ENCODE measurements at regions not wholly inside any gene's neighbourhood (a gene's known extent, or its start where the extent isn't known, plus 50 kb on each side); places are given as distances from the start of the nearest gene placed in this dataset.
A peak's percentile ranks its signal among the peaks of the same experiment; 100 is the strongest.
"Not testable (repeated sequence)": the region's sequence is repeated elsewhere in the genome, so short reads cannot be mapped to it uniquely, and the experiment has no call there.

GRCh38 chr2:198525211-198525969, 721.0 kb downstream of the PLCL1 start:
- in situ Hi-C loops (cut with MboI) = no loop called here
- Histone ChIP-seq H3K27ac (no peak overlapping the region), H3K27me3 (replicated peaks; ENCODE audit: insufficient read depth) (no peaks in the 10 kb centered on the region), H3K9me2 (ENCODE audit: insufficient read depth) (no peaks in the 10 kb centered on the region), H3F3A (ENCODE audit: insufficient read depth) (no peaks in the 10 kb centered on the region), H3K79me2 (ENCODE audit: insufficient read depth) (no peaks in the 10 kb centered on the region), H2AFZ (no peak overlapping the region), H3K9me3 (ENCODE audit: low read depth) (no peaks in the 10 kb centered on the region), H3K36me3 (ENCODE audit: low read depth) (no peaks in the 10 kb centered on the region), H3K4me1 (ENCODE audit: insufficient read depth) (no peaks in the 10 kb centered on the region), H3K4me3 (no peak overlapping the region), H4K20me1 (ENCODE audit: insufficient read depth) (no peaks in the 10 kb centered on the region), H3K4me2 (ENCODE audit: unreplicated experiment) (no peak overlapping the region), H3K9ac (no peak overlapping the region)
- TF ChIP-seq EZH2phosphoT487 (IDR thresholded peaks at IDR 0.05; ENCODE audit: insufficient read depth, low read depth) = no peak
- no peak for TF ChIP-seq EZH2 (IDR thresholded peaks at IDR 0.05; ENCODE audit: insufficient read depth, poor library complexity, severe bottlenecking)
- peak; percentile 26 for DNase-seq
- 36 to 47% methylated on average over 5 of the region's 5 CpGs for WGBS, 2 experiments (ENCODE audit: low coverage in 1 of 2, low lambda C conversion rate in 2 of 2, missing lambda C conversion rate in 2 of 2)

- no peak for TF ChIP-seq EZH2phosphoT487 (IDR thresholded peaks at IDR 0.05; ENCODE audit: insufficient read depth, low read depth)
- in situ Hi-C loops (cut with MboI) = no loop called here
- Histone ChIP-seq H3K79me2 (ENCODE audit: insufficient read depth) (no peaks in the 10 kb centered on the region), H3K9me3 (ENCODE audit: low read depth) (no peaks in the 10 kb centered on the region), H3K36me3 (ENCODE audit: low read depth) (no peaks in the 10 kb centered on the region), H4K20me1 (ENCODE audit: insufficient read depth) (no peaks in the 10 kb centered on the region), H3K27me3 (replicated peaks; ENCODE audit: insufficient read depth) (no peaks in the 10 kb centered on the region), H3K9me2 (ENCODE audit: insufficient read depth) (no peaks in the 10 kb centered on the region), H3K4me1 (ENCODE audit: insufficient read depth) (no peaks in the 10 kb centered on the region), H3K4me3 (no peak overlapping the region), H3K27ac (no peak overlapping the region), H2AFZ (no peak overlapping the region), H3F3A (ENCODE audit: insufficient read depth) (no peaks in the 10 kb centered on the region), H3K9ac (no peak overlapping the region), H3K4me2 (ENCODE audit: unreplicated experiment) (no peak overlapping the region)
- 10 to 18% methylated on average over 2 of the region's 2 CpGs for WGBS, 2 experiments (ENCODE audit: low coverage in 1 of 2, low lambda C conversion rate in 2 of 2, missing lambda C conversion rate in 2 of 2)
- no peak for DNase-seq
These were observed 719.3 kb downstream of the PLCL1 start for GRCh38 chr2:198523710-198524109.

GRCh38 chr2:198518935-198519334, 714.5 kb downstream of the PLCL1 start:
- H3K9ac ChIP-seq = no peak overlapping the region
- H3K9me2 ChIP-seq (ENCODE audit: insufficient read depth) = no peaks in the 10 kb centered on the region
- H3K4me1 ChIP-seq (ENCODE audit: insufficient read depth) = peaks cover 7% of the 10 kb centered on the region; the same call in 1 of the 2 replicates
- WGBS, 2 experiments (ENCODE audit: low coverage in 1 of 2, low lambda C conversion rate in 2 of 2, missing lambda C conversion rate in 2 of 2) = 74 to 85% methylated on average over 2 of the region's 2 CpGs
- H4K20me1 ChIP-seq (ENCODE audit: insufficient read depth) = no peaks in the 10 kb centered on the region
- H3K4me2 ChIP-seq (ENCODE audit: unreplicated experiment) = no peak overlapping the region
- DNase-seq = no peak
- no peak overlapping the region for H3K27ac ChIP-seq
- H2AFZ ChIP-seq = no peak overlapping the region
- in situ Hi-C loops (cut with MboI) = no loop called here
- no peak for TF ChIP-seq EZH2 (IDR thresholded peaks at IDR 0.05; ENCODE audit: insufficient read depth, poor library complexity, severe bottlenecking)
- TF ChIP-seq EZH2phosphoT487 (IDR thresholded peaks at IDR 0.05; ENCODE audit: insufficient read depth, low read depth) = no peak
- H3K79me2 ChIP-seq (ENCODE audit: insufficient read depth) = no peaks in the 10 kb centered on the region
- no peaks in the 10 kb centered on the region for H3K36me3 ChIP-seq (ENCODE audit: low read depth)
- no peaks in the 10 kb centered on the region for H3K27me3 ChIP-seq (replicated peaks; ENCODE audit: insufficient read depth)
- no peaks in the 10 kb centered on the region for H3F3A ChIP-seq (ENCODE audit: insufficient read depth)
- no peaks in the 10 kb centered on the region for H3K9me3 ChIP-seq (ENCODE audit: low read depth)
- no peak overlapping the region for H3K4me3 ChIP-seq

GRCh38 chr2:198517976-198518375, 713.6 kb downstream of the PLCL1 start:
- Histone ChIP-seq H4K20me1 (ENCODE audit: insufficient read depth) (no peaks in the 10 kb centered on the region), H3K36me3 (ENCODE audit: low read depth) (no peaks in the 10 kb centered on the region), H3K27me3 (replicated peaks; ENCODE audit: insufficient read depth) (no peaks in the 10 kb centered on the region), H3K27ac (no peak overlapping the region), H3F3A (ENCODE audit: insufficient read depth) (no peaks in the 10 kb centered on the region), H3K9ac (no peak overlapping the region), H3K9me3 (ENCODE audit: low read depth) (no peaks in the 10 kb centered on the region), H3K79me2 (ENCODE audit: insufficient read depth) (no peaks in the 10 kb centered on the region), H3K4me3 (peak overlapping the region; percentile 51), H2AFZ (no peak overlapping the region), H3K9me2 (ENCODE audit: insufficient read depth) (no peaks in the 10 kb centered on the region), H3K4me2 (ENCODE audit: unreplicated experiment) (peak overlapping the region; percentile 65), H3K4me1 (ENCODE audit: insufficient read depth) (peaks cover 7% of the 10 kb centered on the region; the same call in 1 of the 2 replicates)
- in situ Hi-C loops (cut with MboI) = no loop called here
- 2 to 4% methylated on average over 2 of the region's 2 CpGs for WGBS, 2 experiments (ENCODE audit: low coverage in 1 of 2, low lambda C conversion rate in 2 of 2, missing lambda C conversion rate in 2 of 2)
- peak; percentile 70 for DNase-seq
- TF ChIP-seq EZH2 (IDR thresholded peaks at IDR 0.05; ENCODE audit: insufficient read depth, poor library complexity, severe bottlenecking) (no peak), EZH2phosphoT487 (IDR thresholded peaks at IDR 0.05; ENCODE audit: insufficient read depth, low read depth) (0 out of 2 replicates have a peak, but pooled peaks have one; percentile 46)

GRCh38 chr2:198508610-198509009, 704.2 kb downstream of the PLCL1 start:
- WGBS, 2 experiments (ENCODE audit: low coverage in 1 of 2, low lambda C conversion rate in 2 of 2, missing lambda C conversion rate in 2 of 2) = 74 to 75% methylated on average over 1 of the region's 1 CpG
- not testable (repeated sequence) for DNase-seq

More at GRCh38 chr2:198508610-198509009, 704.2 kb downstream of the PLCL1 start:
- in situ Hi-C loops (cut with MboI); H3K9ac ChIP-seq; H3F3A ChIP-seq (ENCODE audit: insufficient read depth); H3K36me3 ChIP-seq (ENCODE audit: low read depth); H3K79me2 ChIP-seq (ENCODE audit: insufficient read depth); H3K27me3 ChIP-seq (replicated peaks; ENCODE audit: insufficient read depth); H3K27ac ChIP-seq; H2AFZ ChIP-seq; H3K4me3 ChIP-seq; H3K4me1 ChIP-seq (ENCODE audit: insufficient read depth); H3K9me3 ChIP-seq (ENCODE audit: low read depth); H4K20me1 ChIP-seq (ENCODE audit: insufficient read depth); H3K4me2 ChIP-seq (ENCODE audit: unreplicated experiment); H3K9me2 ChIP-seq (ENCODE audit: insufficient read depth): not testable (repeated sequence)
